ENCODE measurements at regions not wholly inside any gene's neighbourhood (a gene's known extent, or its start where the extent isn't known, plus 50 kb on each side); places are given as distances from the start of the nearest gene placed in this dataset.

DNA sequence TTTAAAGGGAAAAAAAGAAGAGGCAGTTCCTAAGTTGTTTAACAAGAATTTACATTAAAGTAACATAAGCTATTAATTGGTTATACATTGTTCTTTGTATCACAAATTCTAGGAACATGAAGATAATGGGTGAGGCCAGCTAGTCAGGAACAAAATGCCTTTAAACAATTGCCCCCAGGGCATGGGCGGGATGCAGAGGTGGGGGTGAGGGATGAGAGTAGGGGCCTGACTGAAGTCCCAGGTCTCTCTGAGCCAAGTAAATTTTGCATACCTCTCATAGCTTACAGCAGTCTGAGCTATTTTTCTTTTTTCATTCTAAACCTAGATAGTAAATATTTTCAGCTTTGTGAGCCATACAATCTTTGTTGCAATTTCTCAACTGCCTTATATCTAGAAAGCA lies 77.8 kb upstream of the RNU6-1 start:
- TF ChIP-seq EZH2 (optimal IDR thresholded peaks at IDR 0.05; ENCODE audit: low read depth, low read length): no peak
- TF ChIP-seq, protein P1, sequence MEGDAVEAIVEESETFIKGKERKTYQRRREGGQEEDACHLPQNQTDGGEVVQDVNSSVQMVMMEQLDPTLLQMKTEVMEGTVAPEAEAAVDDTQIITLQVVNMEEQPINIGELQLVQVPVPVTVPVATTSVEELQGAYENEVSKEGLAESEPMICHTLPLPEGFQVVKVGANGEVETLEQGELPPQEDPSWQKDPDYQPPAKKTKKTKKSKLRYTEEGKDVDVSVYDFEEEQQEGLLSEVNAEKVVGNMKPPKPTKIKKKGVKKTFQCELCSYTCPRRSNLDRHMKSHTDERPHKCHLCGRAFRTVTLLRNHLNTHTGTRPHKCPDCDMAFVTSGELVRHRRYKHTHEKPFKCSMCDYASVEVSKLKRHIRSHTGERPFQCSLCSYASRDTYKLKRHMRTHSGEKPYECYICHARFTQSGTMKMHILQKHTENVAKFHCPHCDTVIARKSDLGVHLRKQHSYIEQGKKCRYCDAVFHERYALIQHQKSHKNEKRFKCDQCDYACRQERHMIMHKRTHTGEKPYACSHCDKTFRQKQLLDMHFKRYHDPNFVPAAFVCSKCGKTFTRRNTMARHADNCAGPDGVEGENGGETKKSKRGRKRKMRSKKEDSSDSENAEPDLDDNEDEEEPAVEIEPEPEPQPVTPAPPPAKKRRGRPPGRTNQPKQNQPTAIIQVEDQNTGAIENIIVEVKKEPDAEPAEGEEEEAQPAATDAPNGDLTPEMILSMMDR (IDR thresholded peaks at IDR 0.05; ENCODE audit: low read length): no peak
- TF ChIP-seq EZH2phosphoT487 (IDR thresholded peaks at IDR 0.05; ENCODE audit: low read length): no peak

Measured in MM.1S (cell line).